ENCODE measurements at regions not wholly inside any gene's neighbourhood (a gene's known extent, or its start where the extent isn't known, plus 50 kb on each side); places are given as distances from the start of the nearest gene placed in this dataset.

DNA sequence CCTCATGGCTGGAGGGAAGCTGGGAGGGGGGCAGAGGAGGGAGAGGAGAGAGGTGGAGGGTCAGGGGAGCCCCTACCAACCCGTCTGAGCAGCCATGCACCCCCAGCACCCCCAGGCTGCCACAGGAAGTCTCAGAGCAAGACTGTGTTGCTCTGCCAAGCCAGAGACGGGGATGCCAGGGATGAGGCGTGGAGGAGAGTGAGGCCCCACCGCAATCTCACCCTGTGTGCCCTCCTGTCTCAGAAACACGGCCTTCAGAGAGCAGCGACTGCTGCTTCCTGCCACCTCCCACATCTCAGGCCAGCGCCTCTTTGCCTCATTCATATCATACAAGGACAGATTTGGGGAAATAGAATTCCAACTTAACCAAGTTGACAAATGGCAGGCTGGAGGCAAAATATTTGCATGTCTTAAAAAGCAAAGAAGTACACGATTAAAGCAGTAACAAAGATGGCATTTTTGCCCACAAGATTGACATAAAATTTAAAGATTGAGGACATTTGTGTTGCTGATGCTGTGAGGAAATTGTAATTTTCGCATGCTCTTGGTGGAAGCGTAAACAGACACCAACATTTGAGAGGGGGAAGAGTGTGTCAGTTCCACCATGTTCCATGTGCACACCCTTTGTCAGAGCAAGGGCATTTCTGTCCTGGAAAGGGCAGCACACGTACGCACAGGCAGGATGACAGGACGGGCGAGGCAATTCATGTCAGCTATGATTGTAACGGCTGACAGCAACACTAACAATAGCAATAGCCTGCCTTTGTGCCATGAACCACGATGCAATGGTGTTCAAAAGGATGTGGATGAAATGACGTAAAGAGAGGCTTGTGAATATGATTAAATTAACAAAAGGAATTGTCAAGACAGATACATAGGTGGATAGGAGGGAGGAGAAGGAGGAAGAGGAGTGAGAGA, 59.0 kb upstream of the BACE2 start:
- TF ChIP-seq, protein P1, sequence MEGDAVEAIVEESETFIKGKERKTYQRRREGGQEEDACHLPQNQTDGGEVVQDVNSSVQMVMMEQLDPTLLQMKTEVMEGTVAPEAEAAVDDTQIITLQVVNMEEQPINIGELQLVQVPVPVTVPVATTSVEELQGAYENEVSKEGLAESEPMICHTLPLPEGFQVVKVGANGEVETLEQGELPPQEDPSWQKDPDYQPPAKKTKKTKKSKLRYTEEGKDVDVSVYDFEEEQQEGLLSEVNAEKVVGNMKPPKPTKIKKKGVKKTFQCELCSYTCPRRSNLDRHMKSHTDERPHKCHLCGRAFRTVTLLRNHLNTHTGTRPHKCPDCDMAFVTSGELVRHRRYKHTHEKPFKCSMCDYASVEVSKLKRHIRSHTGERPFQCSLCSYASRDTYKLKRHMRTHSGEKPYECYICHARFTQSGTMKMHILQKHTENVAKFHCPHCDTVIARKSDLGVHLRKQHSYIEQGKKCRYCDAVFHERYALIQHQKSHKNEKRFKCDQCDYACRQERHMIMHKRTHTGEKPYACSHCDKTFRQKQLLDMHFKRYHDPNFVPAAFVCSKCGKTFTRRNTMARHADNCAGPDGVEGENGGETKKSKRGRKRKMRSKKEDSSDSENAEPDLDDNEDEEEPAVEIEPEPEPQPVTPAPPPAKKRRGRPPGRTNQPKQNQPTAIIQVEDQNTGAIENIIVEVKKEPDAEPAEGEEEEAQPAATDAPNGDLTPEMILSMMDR (IDR thresholded peaks at IDR 0.05) = no peak
- Mint-ChIP-seq H3K36me3 (ENCODE audit: unreplicated experiment) (no peaks in the 10 kb centered on the region), H3K27ac (ENCODE audit: unreplicated experiment) (no peak overlapping the region), H3K27me3 (ENCODE audit: unreplicated experiment) (peaks cover 12% of the 10 kb centered on the region), H3K9me3 (ENCODE audit: unreplicated experiment) (no peaks in the 10 kb centered on the region), H3K4me1 (ENCODE audit: unreplicated experiment) (peaks cover 7% of the 10 kb centered on the region), H3K4me3 (ENCODE audit: unreplicated experiment) (no peak overlapping the region)
- DNase-seq (ENCODE audit: extremely low spot score, unreplicated experiment) = no peak

DNA sequence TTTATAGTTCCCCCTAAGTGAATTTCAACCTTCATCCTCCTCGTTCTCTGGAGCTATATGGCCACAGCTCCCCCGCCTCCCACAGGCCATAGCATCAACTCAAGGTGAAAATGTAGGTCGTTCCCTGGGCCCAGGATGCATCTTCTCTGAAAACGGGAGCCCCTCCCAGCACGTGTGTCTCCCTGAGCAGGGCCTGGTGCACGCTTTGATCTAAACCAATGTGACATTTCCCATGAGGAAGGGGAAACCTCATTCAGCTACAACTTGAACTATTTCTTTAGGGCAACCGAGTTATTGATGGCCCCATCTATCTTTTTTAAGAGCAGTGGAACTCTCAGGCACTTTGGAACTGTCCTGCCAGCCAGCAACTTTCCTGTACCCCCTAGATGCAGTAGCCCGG, 57.8 kb upstream of the BACE2 start:
- Mint-ChIP-seq H3K4me1 (ENCODE audit: unreplicated experiment) (peaks cover 7% of the 10 kb centered on the region), H3K36me3 (ENCODE audit: unreplicated experiment) (no peaks in the 10 kb centered on the region), H3K27ac (ENCODE audit: unreplicated experiment) (no peak overlapping the region), H3K27me3 (ENCODE audit: unreplicated experiment) (peaks cover 12% of the 10 kb centered on the region), H3K4me3 (ENCODE audit: unreplicated experiment) (no peak overlapping the region), H3K9me3 (ENCODE audit: unreplicated experiment) (no peaks in the 10 kb centered on the region)
- TF ChIP-seq, protein P1 (IDR thresholded peaks at IDR 0.05) = no peak
- no peak for DNase-seq (ENCODE audit: extremely low spot score, unreplicated experiment)

DNA sequence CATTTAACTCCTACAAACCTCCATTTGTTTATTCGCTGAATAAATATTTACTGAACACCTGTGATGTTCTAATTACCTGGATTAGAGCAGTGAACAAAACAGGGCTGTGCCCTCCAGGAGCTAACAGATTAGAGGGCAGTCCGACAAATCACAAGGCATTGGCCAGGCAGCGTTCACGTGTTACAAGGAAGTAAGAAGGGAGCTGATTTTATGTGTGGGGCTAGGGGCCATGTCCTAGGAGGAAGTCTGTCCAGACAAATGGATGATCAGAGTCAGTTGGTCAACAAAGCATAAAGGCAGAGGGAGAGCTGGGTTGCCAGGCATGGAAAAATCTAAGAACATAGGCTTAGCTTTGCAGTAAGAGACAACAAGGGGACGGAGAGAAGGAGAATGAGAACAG, 57.3 kb upstream of the BACE2 start:
- DNase-seq (ENCODE audit: extremely low spot score, unreplicated experiment) = no peak
- peaks cover 12% of the 10 kb centered on the region for H3K27me3 Mint-ChIP-seq (ENCODE audit: unreplicated experiment)
- TF ChIP-seq, protein P1 (IDR thresholded peaks at IDR 0.05) = no peak
- H3K36me3 Mint-ChIP-seq (ENCODE audit: unreplicated experiment) = no peaks in the 10 kb centered on the region
- H3K4me1 Mint-ChIP-seq (ENCODE audit: unreplicated experiment) = peaks cover 7% of the 10 kb centered on the region
- no peak overlapping the region for H3K4me3 Mint-ChIP-seq (ENCODE audit: unreplicated experiment)
- no peaks in the 10 kb centered on the region for H3K9me3 Mint-ChIP-seq (ENCODE audit: unreplicated experiment)
- H3K27ac Mint-ChIP-seq (ENCODE audit: unreplicated experiment) = no peak overlapping the region

DNA sequence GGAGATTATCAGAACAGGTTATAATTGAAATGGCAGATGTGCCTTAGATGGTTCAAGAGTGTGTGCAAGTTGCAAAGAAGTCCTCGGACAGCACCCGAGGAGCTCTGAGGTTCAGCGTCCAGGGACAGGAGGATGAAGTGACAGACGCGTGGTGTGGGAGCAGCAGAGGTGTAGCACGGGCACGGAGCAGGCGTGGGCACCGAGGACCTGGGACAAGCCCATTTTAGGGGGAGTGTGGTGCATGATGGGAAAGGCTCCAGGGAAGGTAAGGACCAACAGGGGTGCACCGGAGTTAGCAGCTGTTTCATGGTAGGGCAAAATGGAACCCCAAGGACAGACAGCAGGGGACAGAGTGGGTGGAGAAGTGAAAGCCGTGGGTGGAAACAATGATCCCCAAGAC, 56.3 kb upstream of the BACE2 start:
- Mint-ChIP-seq H3K27me3 (ENCODE audit: unreplicated experiment) (peaks cover 7% of the 10 kb centered on the region), H3K27ac (ENCODE audit: unreplicated experiment) (no peak overlapping the region), H3K36me3 (ENCODE audit: unreplicated experiment) (no peaks in the 10 kb centered on the region), H3K4me1 (ENCODE audit: unreplicated experiment) (peaks cover 7% of the 10 kb centered on the region), H3K9me3 (ENCODE audit: unreplicated experiment) (no peaks in the 10 kb centered on the region), H3K4me3 (ENCODE audit: unreplicated experiment) (no peak overlapping the region)
- TF ChIP-seq, protein P1 (IDR thresholded peaks at IDR 0.05) = no peak
- no peak for DNase-seq (ENCODE audit: extremely low spot score, unreplicated experiment)

Measured in osteocyte (in vitro differentiated cells).